ENCODE measurements at regions not wholly inside any gene's neighbourhood (a gene's known extent, or its start where the extent isn't known, plus 50 kb on each side); places are given as distances from the start of the nearest gene placed in this dataset.

DNA sequence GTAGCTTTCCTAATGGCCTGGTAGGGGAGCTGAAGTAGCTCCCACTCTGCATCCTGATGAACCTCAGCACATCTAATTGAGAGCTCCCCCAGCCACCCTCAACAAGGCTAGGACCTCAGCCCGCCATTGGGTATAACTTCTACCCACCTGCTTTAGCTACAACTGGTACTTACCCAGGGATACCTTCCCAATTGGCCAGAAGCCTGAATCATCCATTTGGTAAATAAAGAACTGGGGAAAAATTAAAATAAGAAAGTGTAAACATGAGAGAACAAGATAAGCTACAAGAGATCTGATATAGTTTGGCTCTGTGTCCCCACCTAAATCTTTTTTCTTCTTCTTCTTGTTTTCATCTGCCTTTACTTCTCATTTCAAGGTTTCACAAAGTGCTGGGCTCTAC, 372.0 kb downstream of the CMPK2 start:
- TF ChIP-seq FOXJ3 (CRISPR knock-in tag; IDR thresholded peaks at IDR 0.05; ENCODE audit: borderline replicate concordance) (no peak), NR1H2 (CRISPR knock-in tag; IDR thresholded peaks at IDR 0.05) (no peak)
- TF ChIP-seq, protein P1, sequence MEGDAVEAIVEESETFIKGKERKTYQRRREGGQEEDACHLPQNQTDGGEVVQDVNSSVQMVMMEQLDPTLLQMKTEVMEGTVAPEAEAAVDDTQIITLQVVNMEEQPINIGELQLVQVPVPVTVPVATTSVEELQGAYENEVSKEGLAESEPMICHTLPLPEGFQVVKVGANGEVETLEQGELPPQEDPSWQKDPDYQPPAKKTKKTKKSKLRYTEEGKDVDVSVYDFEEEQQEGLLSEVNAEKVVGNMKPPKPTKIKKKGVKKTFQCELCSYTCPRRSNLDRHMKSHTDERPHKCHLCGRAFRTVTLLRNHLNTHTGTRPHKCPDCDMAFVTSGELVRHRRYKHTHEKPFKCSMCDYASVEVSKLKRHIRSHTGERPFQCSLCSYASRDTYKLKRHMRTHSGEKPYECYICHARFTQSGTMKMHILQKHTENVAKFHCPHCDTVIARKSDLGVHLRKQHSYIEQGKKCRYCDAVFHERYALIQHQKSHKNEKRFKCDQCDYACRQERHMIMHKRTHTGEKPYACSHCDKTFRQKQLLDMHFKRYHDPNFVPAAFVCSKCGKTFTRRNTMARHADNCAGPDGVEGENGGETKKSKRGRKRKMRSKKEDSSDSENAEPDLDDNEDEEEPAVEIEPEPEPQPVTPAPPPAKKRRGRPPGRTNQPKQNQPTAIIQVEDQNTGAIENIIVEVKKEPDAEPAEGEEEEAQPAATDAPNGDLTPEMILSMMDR (IDR thresholded peaks at IDR 0.05), result no peak

All from WTC11 (cell line).